ENCODE measurements at regions not wholly inside any gene's neighbourhood (a gene's known extent, or its start where the extent isn't known, plus 50 kb on each side); places are given as distances from the start of the nearest gene placed in this dataset.

DNA sequence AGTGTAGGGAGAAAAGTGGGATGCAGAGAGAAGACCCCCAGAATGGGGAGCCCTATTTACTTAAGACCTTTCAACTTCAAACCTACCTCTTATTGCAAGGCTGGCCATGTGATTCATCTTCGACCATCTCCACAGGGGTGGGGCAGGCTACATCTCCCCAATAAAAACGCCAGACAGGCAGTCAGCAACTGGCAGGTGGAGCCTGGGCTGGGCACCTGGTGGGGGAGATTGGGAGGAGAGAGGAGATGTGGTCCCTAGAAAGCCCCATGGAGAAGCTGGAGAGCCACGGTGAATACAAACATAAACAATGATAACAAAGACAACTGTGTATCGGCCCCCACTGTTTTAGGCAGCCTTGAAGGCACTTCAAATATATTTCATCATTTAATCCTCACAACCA, 336.7 kb upstream of the PROX1 start:
- TF ChIP-seq, protein P1, sequence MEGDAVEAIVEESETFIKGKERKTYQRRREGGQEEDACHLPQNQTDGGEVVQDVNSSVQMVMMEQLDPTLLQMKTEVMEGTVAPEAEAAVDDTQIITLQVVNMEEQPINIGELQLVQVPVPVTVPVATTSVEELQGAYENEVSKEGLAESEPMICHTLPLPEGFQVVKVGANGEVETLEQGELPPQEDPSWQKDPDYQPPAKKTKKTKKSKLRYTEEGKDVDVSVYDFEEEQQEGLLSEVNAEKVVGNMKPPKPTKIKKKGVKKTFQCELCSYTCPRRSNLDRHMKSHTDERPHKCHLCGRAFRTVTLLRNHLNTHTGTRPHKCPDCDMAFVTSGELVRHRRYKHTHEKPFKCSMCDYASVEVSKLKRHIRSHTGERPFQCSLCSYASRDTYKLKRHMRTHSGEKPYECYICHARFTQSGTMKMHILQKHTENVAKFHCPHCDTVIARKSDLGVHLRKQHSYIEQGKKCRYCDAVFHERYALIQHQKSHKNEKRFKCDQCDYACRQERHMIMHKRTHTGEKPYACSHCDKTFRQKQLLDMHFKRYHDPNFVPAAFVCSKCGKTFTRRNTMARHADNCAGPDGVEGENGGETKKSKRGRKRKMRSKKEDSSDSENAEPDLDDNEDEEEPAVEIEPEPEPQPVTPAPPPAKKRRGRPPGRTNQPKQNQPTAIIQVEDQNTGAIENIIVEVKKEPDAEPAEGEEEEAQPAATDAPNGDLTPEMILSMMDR (IDR thresholded peaks at IDR 0.05; ENCODE audit: low read depth, low read length), result no peak
- no peak for TF ChIP-seq EZH2phosphoT487 (IDR thresholded peaks at IDR 0.05; ENCODE audit: low read depth)
